Muscle of back (tissue), 3 donors: ENCODE measurements at regions not wholly inside any gene's neighbourhood (a gene's known extent, or its start where the extent isn't known, plus 50 kb on each side); places are given as distances from the start of the nearest gene placed in this dataset.
A peak's percentile ranks its signal among the peaks of the same experiment; 100 is the strongest.
"Not testable (repeated sequence)": the region's sequence is repeated elsewhere in the genome, so short reads cannot be mapped to it uniquely, and the experiment has no call there.

Experiments used
- DNase-seq, 3 donors: peaks; one replicate each; pipeline versions ENCODE4 v3.0.0 to v3.0.0-alpha.2; 2013

DNA sequence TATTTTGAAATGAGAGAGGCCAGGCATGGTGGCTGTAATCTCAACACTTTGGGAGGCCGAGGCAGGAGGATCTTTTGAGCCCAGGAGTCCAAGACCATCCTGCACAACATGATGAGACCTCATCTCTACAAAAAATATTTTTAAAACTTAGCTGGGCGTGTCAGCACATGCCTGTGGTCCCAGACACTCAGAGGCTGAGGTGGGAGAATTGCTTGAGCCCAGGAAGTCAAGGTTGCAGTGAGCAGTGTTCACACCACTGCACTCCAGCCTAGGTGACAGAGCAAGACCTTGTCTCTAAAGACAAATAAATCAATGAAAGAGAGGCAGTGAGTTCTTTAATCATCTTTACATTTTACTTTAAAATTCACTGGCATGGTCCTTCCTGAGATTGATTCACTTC is 124.5 kb downstream of the DUSP6 start:
- DNase-seq = no peak

DNA sequence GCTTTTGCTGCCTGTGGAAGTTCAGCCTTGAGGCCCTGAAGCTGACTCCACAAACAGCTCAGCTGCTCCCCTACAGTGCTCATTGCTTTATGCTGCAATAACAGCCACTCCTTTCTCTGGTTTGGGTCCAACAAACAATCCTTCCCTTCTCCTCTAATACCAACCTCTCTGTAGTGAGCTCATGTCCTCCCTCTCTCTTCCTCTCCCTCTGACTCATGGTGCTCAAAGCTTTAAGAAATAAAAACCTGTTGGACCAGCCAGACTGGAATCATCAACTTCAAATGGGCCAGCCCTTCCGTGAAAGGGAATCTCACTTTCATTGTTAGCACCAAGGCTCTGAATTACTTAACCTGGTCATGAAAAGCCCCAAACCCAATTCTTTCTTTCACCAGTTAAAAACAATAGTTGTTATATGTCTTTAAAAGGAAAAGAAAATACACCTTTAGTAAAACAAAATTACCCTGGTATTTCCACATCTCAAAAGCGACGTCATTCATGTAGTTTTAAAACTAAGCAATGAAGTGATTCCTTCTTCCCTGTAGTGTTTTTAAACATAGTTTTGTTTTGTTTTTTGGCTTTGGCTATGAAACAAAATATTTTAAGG is 126.4 kb downstream of the DUSP6 start:
- DNase-seq = peak; percentile 20 to 47 (median 36)

DNA sequence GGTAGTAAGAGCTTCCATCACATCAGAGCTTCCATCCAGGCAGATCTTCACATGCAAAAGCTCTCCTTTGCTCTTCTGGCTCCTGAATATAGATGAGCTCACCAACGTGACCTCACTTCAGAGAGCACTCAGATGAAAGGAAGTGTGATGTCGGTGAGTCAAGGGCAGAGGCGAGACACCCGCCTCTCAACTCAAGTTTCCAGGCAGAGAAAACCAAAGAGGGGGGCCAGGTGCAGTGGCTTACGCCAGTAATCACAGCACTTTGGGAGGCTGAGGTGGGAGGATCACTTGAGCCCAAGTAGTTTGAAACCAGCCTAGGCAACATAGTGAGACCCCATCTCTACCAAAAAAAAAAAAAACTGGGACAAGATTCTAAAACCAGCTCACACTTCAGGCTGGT is 126.9 kb downstream of the DUSP6 start:
- DNase-seq = no peak

DNA sequence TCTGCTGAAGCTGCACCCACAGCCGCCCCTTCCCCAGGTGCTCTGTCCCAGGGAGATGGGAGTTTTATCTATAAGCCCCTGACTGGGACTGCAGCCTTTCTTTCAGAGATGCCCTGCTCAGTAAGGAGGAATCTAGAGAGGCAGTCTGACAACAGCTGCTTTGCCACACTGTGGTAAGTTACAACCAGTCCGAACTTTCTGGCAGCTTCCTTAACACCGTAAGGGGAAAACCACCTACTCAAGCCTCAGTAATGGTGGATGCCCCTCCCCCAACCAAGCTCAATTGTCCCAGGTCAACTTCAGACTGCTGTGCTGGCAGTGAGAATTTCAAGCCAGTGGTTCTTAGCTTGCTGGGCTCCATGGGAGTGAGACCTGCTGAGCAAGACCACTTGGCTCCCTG is 129.7 kb downstream of the DUSP6 start:
- not testable (repeated sequence) for DNase-seq

DNA sequence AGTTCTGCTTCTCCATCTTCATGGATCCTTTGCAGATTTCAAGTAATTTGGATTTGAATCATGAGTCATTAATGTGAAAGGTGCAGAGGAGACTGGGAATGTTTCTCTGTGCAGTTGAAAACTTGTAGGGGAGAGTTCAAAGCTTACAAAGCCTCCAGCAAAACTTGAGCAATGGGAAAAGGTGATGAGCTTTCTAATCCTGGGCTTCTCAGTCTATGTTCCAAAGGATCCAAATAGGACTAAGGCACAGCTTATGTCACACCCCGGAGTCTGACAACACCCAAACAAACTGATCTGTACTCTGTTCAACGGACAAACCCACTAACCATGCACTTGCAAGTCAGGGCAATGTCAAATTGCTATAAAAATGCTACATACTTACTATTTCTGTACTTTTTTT is 134.8 kb downstream of the DUSP6 start:
- DNase-seq = no peak

DNA sequence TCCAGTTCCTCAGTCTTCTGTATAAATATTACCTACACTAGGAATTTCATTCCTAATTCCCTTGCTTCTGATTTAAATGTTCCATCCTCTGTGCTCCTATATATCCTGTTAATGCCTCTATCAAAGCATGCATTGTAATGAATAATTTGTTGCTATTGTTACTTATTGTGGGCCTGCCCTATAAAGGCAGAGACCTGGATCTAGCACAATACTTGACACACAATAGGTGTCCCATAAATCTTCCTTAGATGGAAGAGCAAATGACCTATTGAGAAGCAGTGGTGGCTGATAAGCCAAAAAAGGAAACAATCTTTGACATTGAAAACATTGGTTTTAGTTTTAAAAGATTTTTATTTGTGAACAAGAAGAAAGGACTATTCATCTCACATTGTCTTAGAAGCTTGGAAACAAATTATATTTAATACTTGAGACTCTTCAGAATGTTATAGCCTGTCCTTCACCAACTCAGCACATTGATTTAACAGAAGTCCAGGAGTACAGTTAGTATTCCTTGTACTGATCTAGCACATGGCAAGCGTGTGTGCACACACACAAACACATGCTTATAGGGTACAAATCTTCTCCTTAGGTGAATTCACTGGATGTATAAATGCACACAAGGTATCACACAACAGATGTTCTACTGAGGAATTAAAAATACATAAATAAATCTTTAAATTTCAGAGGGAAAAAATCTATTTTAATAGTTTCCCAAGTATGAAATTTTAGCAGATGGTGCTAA is 135.9 kb downstream of the DUSP6 start:
- DNase-seq = no peak

DNA sequence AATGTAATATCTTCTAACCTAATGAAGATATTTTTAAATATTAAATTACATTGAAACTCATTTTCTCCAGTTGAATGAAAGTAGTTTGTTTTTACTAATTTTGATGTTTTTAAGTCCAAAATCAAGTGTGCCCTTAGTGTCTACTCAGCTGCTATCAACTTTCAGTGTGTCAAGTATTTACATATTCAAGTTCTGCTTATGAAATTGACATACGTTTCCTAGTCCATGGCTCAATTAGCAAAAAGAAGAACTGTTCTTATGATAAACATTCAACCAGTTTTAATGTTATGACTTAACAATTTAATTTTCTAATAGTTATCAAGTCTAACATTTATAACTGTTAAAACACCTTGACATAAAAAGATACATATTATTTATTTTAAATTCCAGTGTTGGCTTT is 137.1 kb downstream of the DUSP6 start:
- DNase-seq = no peak

DNA sequence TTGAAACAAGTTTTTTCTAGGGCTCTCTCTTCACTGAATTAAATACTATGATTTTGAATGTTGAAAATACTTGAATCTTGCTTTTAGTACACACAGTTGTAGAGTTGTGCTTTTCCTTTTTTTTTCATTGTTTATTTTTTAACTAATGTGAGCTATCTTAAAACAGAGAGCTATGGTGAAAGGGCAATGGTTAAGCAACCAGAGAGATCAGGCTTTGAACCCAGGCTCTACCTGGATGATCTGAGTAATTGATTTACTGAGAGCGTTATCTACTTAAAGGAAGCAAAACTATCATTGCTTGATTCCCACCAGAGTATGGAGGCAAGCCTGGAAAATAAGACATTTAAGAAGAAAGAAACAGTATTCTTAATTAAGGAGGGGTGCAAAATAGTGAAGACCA is 138.6 kb downstream of the DUSP6 start:
- DNase-seq = no peak

DNA sequence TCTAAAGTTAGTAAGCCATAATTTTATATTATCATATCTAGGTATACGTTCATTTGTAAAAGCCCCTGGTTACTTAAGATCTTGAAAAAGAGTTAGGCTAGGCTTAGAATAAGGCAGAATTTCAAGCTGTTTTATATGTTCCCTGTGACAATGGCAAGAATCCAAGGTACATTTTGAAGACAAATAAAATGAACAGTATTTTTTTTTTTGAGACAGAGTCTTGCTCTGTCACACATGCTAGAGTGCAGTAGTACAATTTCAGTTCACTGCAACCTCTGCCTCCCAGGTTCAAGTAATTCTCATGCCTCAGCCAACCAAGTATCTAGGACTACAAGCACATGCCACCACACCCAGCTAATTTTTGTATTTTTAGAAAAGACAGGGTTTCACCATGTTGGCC is 139.2 kb downstream of the DUSP6 start:
- DNase-seq = no peak

DNA sequence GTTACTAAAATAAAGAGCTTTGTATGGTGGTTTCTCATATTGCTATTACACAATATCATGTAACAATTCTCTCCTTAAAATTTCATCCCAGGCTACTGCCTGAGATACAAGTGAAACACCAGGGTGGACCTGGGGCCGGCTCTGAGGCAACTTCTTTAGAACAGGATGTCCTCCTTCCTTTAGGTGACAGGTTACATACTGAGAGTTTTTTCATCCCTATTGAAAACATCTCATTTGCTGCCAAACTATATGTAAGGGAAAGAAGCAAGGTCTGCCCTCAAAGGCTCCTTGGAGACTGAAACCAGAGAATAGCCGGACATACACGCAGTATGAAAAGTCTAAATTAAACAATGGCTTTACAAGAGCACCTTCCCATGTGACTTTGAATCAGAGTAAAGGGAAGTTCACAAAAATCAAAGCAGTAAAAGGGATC is 139.9 kb downstream of the DUSP6 start:
- peak in 1 of 3 donors; percentile 44 for DNase-seq

DNA sequence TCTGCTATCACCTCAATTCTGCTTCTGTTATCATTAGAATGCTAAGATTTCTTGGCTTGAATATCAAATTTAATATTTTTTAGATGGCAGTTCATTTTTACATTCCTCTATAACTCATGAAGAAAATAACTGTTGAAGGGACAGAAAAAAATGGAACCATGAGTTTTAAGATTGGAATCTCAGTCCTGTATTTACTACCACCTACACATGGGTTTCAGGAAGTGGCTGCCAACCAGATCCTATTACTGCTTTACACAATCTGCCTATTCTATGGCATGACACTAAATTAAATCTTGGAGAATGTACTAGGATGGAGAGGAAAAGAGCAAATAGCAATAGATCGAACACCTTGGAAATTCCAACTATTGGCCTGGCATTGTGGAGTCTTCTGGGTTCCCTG is 140.8 kb downstream of the DUSP6 start:
- DNase-seq = no peak

DNA sequence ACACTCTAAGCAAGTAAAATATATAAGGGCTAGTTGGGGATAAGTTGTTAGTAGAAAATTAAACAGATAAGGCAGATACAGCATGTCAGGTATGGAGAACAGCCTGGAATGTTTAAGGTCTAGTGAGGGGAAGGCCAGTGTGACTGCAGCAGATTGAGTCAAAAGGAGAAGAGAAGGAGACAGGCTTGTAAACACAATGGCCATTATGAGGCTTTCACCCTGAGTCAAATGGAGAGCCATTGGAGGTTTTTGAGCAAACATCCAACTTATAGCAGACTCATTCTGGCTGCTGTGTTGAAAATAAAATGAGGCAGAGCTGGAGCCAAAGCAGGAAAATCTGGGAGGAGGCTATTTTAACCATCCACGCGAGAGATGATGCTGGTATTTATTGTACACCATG is 142.0 kb downstream of the DUSP6 start:
- DNase-seq = no peak

DNA sequence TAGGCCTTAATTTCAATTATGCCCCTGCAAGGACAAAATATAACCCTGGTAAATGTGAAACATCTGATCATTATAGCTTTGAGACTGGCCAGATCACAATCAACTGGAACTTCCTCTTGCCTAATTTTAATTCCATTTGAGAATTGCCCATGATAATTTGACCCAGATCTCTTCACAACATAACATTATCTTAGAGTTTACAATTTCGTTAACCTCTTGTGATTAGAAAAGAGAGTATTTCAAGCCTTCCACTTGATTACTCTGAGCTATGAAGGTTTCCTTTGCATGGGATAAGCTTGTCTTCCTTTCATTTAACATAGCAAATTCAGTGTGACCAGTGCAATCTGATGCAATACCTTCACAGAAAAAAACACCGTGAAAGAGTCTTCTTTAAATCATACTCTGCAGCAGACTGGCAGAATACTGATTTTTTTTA is 143.6 kb downstream of the DUSP6 start:
- no peak for DNase-seq

DNA sequence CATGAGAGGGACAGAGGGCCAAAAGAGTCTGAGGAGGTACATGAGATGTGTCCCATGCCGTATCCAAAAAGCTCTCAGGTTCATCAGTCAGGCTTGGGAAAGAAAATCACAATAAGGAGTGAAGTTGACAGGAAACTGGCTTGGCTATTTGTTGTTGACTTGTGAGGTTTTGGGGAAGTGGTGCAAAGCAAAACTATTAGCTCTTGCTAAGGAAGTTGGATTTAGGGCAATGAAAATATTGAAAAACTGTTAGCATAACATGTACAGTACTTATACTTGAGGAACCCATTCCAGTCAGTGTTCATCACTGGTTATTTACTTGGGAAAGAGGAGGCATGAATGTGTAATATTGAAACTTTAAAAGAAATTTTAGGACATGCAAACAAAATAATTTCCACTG is 145.9 kb downstream of the DUSP6 start:
- no peak for DNase-seq

DNA sequence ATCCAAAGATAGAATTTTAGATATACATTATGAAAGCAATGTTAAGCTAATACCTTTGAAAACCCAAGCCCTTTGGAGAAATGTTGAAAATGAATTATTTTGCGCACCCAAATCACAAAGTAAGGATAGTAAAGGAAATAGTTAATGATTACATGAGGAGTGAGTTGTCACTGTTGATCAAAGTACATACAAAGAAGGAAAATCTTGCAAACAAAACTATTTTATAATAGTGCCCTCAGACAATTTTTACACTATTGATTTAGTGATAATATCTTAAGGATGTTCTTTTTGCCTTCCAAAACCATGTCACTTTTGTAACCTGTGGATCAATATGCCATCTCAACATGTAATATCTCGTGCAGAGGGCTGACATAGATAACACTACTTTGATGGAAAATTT is 146.8 kb downstream of the DUSP6 start:
- DNase-seq = no peak

DNA sequence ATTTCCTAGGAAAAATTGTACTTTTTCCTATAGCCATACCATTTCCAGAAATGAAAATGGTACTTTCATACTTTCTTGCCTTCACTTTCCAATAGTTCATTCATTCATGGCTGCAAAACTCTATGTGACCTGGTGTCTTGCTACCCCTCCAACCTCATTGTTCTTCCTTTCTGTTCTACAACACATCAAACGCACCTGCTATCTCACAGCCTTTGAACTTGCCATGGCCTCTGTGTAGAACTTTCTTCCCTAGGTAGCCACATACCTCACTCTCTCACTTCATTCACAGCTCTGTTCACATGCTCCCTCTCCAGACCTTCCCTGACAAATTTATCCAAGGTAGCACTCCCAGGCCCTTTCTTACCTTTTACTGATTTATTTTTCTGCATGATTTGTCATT is 149.2 kb downstream of the DUSP6 start:
- DNase-seq = no peak

DNA sequence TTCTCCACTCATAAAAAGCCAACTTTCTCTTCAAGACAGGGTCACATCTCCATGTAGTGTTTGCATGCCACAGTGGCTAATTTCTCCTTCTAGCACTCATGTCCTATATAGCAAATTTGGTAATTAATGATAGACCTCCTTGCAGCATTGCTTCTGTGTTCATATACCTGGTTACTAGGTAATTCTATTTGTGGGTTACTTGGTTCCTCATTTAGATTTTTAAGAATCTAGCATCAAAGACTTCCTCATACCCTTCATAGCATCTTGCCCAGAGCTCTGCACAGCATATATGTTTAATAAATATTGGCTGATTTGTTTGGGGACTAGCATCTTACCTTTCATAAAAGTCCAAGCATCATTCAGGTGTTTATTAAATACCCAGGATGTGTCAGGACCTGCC is 152.1 kb downstream of the DUSP6 start:
- no peak for DNase-seq

DNA sequence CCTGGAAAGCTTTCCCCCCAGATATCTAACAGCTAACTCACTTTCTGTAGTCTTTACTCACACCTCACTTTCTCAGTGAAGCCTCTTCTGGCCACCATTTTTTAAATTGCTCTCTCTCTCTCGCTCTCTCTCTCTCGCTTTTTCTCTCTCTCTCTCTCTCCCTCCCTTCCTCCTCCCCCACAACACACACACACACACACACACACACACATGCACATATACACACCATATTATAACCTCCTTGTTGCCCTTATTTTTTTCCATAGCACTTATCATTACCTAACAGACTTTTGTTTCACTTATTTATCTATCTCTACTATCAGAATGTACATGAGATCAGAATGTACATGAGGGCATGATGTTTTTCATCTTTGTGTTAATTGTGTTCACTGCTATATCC is 156.8 kb downstream of the DUSP6 start:
- no peak for DNase-seq

DNA sequence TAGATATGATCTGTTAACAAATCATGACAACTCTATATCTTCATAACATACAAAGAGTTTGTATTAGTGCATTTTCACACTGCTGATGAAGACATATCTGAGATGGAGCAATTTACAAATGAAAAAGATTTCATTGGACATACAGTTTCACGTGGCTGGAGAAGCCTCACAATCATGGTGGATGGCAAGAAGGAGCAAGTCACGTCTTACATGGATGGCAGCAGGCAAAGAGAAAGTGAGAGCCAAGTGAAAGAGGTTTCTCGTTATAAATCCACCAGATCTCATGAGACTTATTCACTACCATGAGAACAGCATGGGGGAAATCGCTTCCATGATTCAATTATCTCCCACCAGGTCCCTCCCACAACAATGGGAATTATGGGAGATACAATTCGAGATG is 157.6 kb downstream of the DUSP6 start:
- no peak for DNase-seq

DNA sequence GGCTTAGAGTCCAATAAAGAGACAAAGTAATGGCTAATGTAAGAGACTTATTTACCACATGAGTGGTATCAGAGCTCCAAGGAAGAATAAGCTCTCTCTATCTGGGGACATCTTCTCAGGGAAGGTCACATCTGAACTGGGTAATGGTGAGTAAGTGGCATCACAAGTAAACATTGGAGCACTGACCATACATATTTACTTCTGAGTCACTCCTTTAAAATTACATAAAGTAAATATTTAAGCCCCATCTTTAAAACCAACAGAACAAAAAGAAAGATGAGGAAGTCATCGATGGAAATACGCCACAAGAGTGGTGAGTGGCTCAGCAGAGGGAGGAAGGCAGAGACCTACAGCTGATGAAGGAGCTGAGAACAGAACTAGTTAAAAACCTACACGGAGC is 159.9 kb downstream of the DUSP6 start:
- DNase-seq = no peak

DNA sequence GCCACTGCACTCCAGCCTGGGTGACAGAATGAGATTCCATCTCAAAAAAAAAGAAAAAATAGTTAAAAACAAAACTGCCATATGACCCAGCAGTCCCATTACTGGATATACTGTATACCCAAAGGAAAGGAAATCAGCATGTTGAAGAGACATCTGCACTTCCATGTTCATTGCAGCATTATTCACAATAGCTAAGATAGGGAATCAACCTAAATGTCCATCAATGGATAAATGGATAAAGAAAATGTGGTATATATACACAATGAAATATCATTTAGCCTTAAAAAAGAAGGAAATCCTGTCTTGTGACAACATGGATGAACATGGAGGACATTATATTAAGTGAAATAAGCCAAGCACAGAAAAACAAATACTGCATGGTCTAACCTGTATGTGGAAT is 160.7 kb downstream of the DUSP6 start:
- DNase-seq = not testable (repeated sequence)

DNA sequence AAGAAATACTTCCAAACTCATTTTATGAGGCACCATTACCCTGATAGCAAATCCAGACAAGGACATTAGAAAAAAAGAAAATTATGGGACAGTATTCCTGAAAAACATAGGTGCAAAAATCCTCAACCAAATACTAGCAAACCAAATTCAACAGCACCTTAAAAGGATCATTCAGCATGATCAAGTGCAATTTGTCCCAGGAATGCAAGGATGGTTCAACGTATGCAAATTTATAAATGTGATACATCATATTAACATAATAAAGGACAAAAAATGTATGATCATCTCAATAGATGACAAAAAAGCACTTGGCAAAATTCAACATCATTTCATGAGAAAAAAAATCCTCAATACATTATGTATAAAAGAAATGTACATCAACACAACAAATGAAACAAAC is 162.9 kb downstream of the DUSP6 start:
- no peak for DNase-seq

DNA sequence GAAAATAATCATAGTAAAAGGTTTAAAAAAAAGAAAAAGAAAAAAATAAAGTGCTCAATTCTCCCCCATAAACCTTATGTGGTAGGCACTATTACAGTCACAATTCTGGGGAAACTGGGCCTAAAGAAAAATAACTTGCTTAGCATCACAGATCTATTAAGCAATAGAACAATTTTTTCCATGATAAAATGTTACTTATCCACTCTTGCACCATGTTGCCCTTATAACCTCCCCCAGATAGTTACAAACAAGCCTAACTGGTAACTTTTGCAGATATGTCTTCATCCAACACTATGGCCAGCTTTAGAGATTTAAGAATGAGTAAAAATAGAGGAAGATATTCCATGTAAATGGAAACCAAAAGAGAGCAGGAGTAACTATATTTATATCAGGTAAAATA is 164.8 kb downstream of the DUSP6 start:
- no peak for DNase-seq

DNA sequence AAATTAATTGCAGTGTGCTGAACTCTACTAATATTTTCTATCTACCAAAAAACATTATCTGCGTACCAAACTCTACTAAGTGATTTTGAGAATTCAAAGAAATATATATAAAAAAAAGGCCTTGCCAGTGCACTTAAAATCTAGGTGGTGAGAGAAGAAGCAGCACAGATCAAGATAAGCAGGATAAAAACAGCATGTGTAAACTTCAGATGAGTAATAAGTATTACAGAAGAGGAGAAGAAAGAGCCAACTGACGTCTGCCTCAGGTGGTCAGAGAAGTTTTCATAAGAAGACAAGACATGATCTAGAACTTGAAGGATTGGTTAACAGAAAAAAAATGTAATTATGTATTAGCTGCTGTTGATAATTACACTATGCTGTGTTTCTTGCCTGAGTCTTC is 166.4 kb downstream of the DUSP6 start:
- DNase-seq = no peak
